ENCODE measurements at regions not wholly inside any gene's neighbourhood (a gene's known extent, or its start where the extent isn't known, plus 50 kb on each side); places are given as distances from the start of the nearest gene placed in this dataset.

DNA sequence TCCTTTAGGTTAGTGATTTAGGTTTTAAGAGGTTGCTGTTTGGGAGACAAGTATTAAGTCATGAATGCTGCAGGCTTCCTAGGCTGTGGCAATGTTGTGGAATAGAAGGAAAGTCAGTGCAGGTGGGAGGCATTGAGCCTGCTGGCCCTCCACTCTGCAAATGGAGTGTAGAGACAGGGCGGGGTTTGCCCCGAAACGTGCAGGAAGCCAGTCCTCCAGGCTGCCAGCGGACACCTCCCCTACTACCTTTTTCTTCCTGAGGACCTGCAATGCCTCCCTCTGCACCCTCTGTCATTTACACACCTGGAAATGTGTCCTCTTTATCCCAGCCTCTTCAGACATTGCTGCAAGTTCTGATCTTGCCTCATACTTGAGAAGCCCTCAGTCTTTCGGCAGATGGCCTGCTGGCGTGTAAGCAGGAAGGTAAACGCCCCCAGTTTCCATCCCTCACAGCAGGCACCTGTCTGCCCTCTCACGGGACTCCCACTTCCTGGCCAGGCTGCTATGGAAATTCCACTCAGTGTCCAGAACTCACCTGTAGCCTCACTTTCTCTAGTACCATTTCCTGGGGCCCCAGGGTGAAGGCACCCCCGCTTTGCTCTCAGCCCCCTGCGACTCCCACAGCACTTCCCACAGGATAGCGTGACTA is 81.6 kb upstream of the BOD1 start:
- no peak for TF ChIP-seq POLR2AphosphoS5 (IDR thresholded peaks at IDR 0.05; ENCODE audit: borderline replicate concordance, low read depth, low read length)
- TF ChIP-seq EZH2 (IDR thresholded peaks at IDR 0.05), result no peak
- no peak for TF ChIP-seq FOXP2 (optimal IDR thresholded peaks at IDR 0.05; ENCODE audit: control extremely low read depth, extremely low read length, insufficient read depth)

Data from SK-N-MC (cell line).